ENCODE measurements at regions not wholly inside any gene's neighbourhood (a gene's known extent, or its start where the extent isn't known, plus 50 kb on each side); places are given as distances from the start of the nearest gene placed in this dataset.
"Not testable (repeated sequence)": the region's sequence is repeated elsewhere in the genome, so short reads cannot be mapped to it uniquely, and the experiment has no call there.

GRCh38 chr16:47976636-47977210 lies 179.1 kb downstream of the ABCC12 start:
- no peaks in the 10 kb centered on the region for H3K9me3 ChIP-seq (ENCODE audit: control insufficient read depth, low read length)
- DNase-seq: no peak
- no peaks in the 10 kb centered on the region for H3K27me3 ChIP-seq (replicated peaks; ENCODE audit: control insufficient read depth, insufficient read depth, low read length, poor library complexity, severe bottlenecking)
- H3K4me1 ChIP-seq (ENCODE audit: control insufficient read depth, insufficient read depth, low read length, poor library complexity, severe bottlenecking): no peaks in the 10 kb centered on the region
- no peaks in the 10 kb centered on the region for H3K36me3 ChIP-seq (ENCODE audit: control insufficient read depth, insufficient read depth, low read length)
- no peak overlapping the region for H3K4me3 ChIP-seq (ENCODE audit: insufficient read depth, low read depth, low read length, poor library complexity, severe bottlenecking)
- no peak overlapping the region for H3K27ac ChIP-seq (ENCODE audit: insufficient read depth, low read length, poor library complexity, severe bottlenecking)

- not testable (repeated sequence) for H3K27me3 ChIP-seq (replicated peaks; ENCODE audit: control insufficient read depth, insufficient read depth, low read length, poor library complexity, severe bottlenecking); H3K27ac ChIP-seq (ENCODE audit: insufficient read depth, low read length, poor library complexity, severe bottlenecking); H3K36me3 ChIP-seq (ENCODE audit: control insufficient read depth, insufficient read depth, low read length); DNase-seq; H3K4me1 ChIP-seq (ENCODE audit: control insufficient read depth, insufficient read depth, low read length, poor library complexity, severe bottlenecking); H3K9me3 ChIP-seq (ENCODE audit: control insufficient read depth, low read length); H3K4me3 ChIP-seq (ENCODE audit: insufficient read depth, low read depth, low read length, poor library complexity, severe bottlenecking)
Measured at GRCh38 chr16:47974971-47975370, 180.8 kb downstream of the ABCC12 start.

- DNase-seq: no peak
- no peaks in the 10 kb centered on the region for H3K36me3 ChIP-seq (ENCODE audit: control insufficient read depth, insufficient read depth, low read length)
- H3K4me3 ChIP-seq (ENCODE audit: insufficient read depth, low read depth, low read length, poor library complexity, severe bottlenecking): no peak overlapping the region
- H3K4me1 ChIP-seq (ENCODE audit: control insufficient read depth, insufficient read depth, low read length, poor library complexity, severe bottlenecking): no peaks in the 10 kb centered on the region
- H3K9me3 ChIP-seq (ENCODE audit: control insufficient read depth, low read length): no peaks in the 10 kb centered on the region
- H3K27me3 ChIP-seq (replicated peaks; ENCODE audit: control insufficient read depth, insufficient read depth, low read length, poor library complexity, severe bottlenecking): no peaks in the 10 kb centered on the region
- no peak overlapping the region for H3K27ac ChIP-seq (ENCODE audit: insufficient read depth, low read length, poor library complexity, severe bottlenecking)
Measured at GRCh38 chr16:47973552-47973951, 182.2 kb downstream of the ABCC12 start.

- DNase-seq: no peak
- no peak overlapping the region for H3K27ac ChIP-seq (ENCODE audit: insufficient read depth, low read length, poor library complexity, severe bottlenecking)
- no peaks in the 10 kb centered on the region for H3K36me3 ChIP-seq (ENCODE audit: control insufficient read depth, insufficient read depth, low read length)
- H3K27me3 ChIP-seq (replicated peaks; ENCODE audit: control insufficient read depth, insufficient read depth, low read length, poor library complexity, severe bottlenecking): no peaks in the 10 kb centered on the region
- no peaks in the 10 kb centered on the region for H3K4me1 ChIP-seq (ENCODE audit: control insufficient read depth, insufficient read depth, low read length, poor library complexity, severe bottlenecking)
- no peaks in the 10 kb centered on the region for H3K9me3 ChIP-seq (ENCODE audit: control insufficient read depth, low read length)
- H3K4me3 ChIP-seq (ENCODE audit: insufficient read depth, low read depth, low read length, poor library complexity, severe bottlenecking): no peak overlapping the region
Measured at GRCh38 chr16:47972246-47972985, 183.4 kb downstream of the ABCC12 start.

GRCh38 chr16:47971225-47971624 lies 184.6 kb downstream of the ABCC12 start:
- Histone ChIP-seq H3K27ac (ENCODE audit: insufficient read depth, low read length, poor library complexity, severe bottlenecking) (no peak overlapping the region), H3K4me3 (ENCODE audit: insufficient read depth, low read depth, low read length, poor library complexity, severe bottlenecking) (no peak overlapping the region), H3K9me3 (ENCODE audit: control insufficient read depth, low read length) (no peaks in the 10 kb centered on the region), H3K27me3 (replicated peaks; ENCODE audit: control insufficient read depth, insufficient read depth, low read length, poor library complexity, severe bottlenecking) (no peaks in the 10 kb centered on the region), H3K36me3 (ENCODE audit: control insufficient read depth, insufficient read depth, low read length) (no peaks in the 10 kb centered on the region), H3K4me1 (ENCODE audit: control insufficient read depth, insufficient read depth, low read length, poor library complexity, severe bottlenecking) (no peaks in the 10 kb centered on the region)
- DNase-seq: no peak

GRCh38 chr16:47970291-47970931 lies 185.4 kb downstream of the ABCC12 start:
- Histone ChIP-seq H3K27ac (ENCODE audit: insufficient read depth, low read length, poor library complexity, severe bottlenecking) (no peak overlapping the region), H3K9me3 (ENCODE audit: control insufficient read depth, low read length) (no peaks in the 10 kb centered on the region), H3K36me3 (ENCODE audit: control insufficient read depth, insufficient read depth, low read length) (no peaks in the 10 kb centered on the region), H3K27me3 (replicated peaks; ENCODE audit: control insufficient read depth, insufficient read depth, low read length, poor library complexity, severe bottlenecking) (no peaks in the 10 kb centered on the region), H3K4me3 (ENCODE audit: insufficient read depth, low read depth, low read length, poor library complexity, severe bottlenecking) (no peak overlapping the region), H3K4me1 (ENCODE audit: control insufficient read depth, insufficient read depth, low read length, poor library complexity, severe bottlenecking) (no peaks in the 10 kb centered on the region)
- DNase-seq: no peak

- H3K36me3 ChIP-seq (ENCODE audit: control insufficient read depth, insufficient read depth, low read length): no peaks in the 10 kb centered on the region
- no peak for DNase-seq
- H3K27me3 ChIP-seq (replicated peaks; ENCODE audit: control insufficient read depth, insufficient read depth, low read length, poor library complexity, severe bottlenecking): no peaks in the 10 kb centered on the region
- no peak overlapping the region for H3K4me3 ChIP-seq (ENCODE audit: insufficient read depth, low read depth, low read length, poor library complexity, severe bottlenecking)
- H3K9me3 ChIP-seq (ENCODE audit: control insufficient read depth, low read length): no peaks in the 10 kb centered on the region
- H3K27ac ChIP-seq (ENCODE audit: insufficient read depth, low read length, poor library complexity, severe bottlenecking): no peak overlapping the region
- no peaks in the 10 kb centered on the region for H3K4me1 ChIP-seq (ENCODE audit: control insufficient read depth, insufficient read depth, low read length, poor library complexity, severe bottlenecking)
Measured at GRCh38 chr16:47967374-47967773, 188.4 kb downstream of the ABCC12 start.

GRCh38 chr16:47966325-47966724 lies 189.5 kb downstream of the ABCC12 start:
- Histone ChIP-seq H3K4me1 (ENCODE audit: control insufficient read depth, insufficient read depth, low read length, poor library complexity, severe bottlenecking) (no peaks in the 10 kb centered on the region), H3K36me3 (ENCODE audit: control insufficient read depth, insufficient read depth, low read length) (no peaks in the 10 kb centered on the region), H3K27ac (ENCODE audit: insufficient read depth, low read length, poor library complexity, severe bottlenecking) (no peak overlapping the region), H3K9me3 (ENCODE audit: control insufficient read depth, low read length) (no peaks in the 10 kb centered on the region), H3K4me3 (ENCODE audit: insufficient read depth, low read depth, low read length, poor library complexity, severe bottlenecking) (no peak overlapping the region), H3K27me3 (replicated peaks; ENCODE audit: control insufficient read depth, insufficient read depth, low read length, poor library complexity, severe bottlenecking) (no peaks in the 10 kb centered on the region)
- no peak for DNase-seq

GRCh38 chr16:47965439-47965838 lies 190.4 kb downstream of the ABCC12 start:
- Histone ChIP-seq H3K9me3 (ENCODE audit: control insufficient read depth, low read length) (no peaks in the 10 kb centered on the region), H3K4me1 (ENCODE audit: control insufficient read depth, insufficient read depth, low read length, poor library complexity, severe bottlenecking) (no peaks in the 10 kb centered on the region)
- DNase-seq: no peak

GRCh38 chr16:47958726-47959125 lies 197.1 kb downstream of the ABCC12 start:
- Histone ChIP-seq H3K27ac (ENCODE audit: insufficient read depth, low read length, poor library complexity, severe bottlenecking) (no peak overlapping the region), H3K4me3 (ENCODE audit: insufficient read depth, low read depth, low read length, poor library complexity, severe bottlenecking) (no peak overlapping the region), H3K27me3 (replicated peaks; ENCODE audit: control insufficient read depth, insufficient read depth, low read length, poor library complexity, severe bottlenecking) (no peaks in the 10 kb centered on the region), H3K4me1 (ENCODE audit: control insufficient read depth, insufficient read depth, low read length, poor library complexity, severe bottlenecking) (no peaks in the 10 kb centered on the region), H3K9me3 (ENCODE audit: control insufficient read depth, low read length) (no peaks in the 10 kb centered on the region), H3K36me3 (ENCODE audit: control insufficient read depth, insufficient read depth, low read length) (no peaks in the 10 kb centered on the region)
- DNase-seq: no peak

More at GRCh38 chr16:47965439-47965838, 190.4 kb downstream of the ABCC12 start:
- H3K27me3 ChIP-seq (replicated peaks; ENCODE audit: control insufficient read depth, insufficient read depth, low read length, poor library complexity, severe bottlenecking): no peaks in the 10 kb centered on the region
- H3K36me3 ChIP-seq (ENCODE audit: control insufficient read depth, insufficient read depth, low read length): no peaks in the 10 kb centered on the region
- H3K27ac ChIP-seq (ENCODE audit: insufficient read depth, low read length, poor library complexity, severe bottlenecking): no peak overlapping the region
- H3K4me3 ChIP-seq (ENCODE audit: insufficient read depth, low read depth, low read length, poor library complexity, severe bottlenecking): no peak overlapping the region
